GM10248 (cell line): ENCODE measurements at regions not wholly inside any gene's neighbourhood (a gene's known extent, or its start where the extent isn't known, plus 50 kb on each side); places are given as distances from the start of the nearest gene placed in this dataset.

Source experiments
- CTCF ChIA-PET: fragments of 300-600 bp; sonication (Branson Sonifier 250); formaldehyde crosslinking; extraction: SDS; loops from one replicate; lab custom pipeline; 2021; ENCODE audit warnings: antibody characterized with exemption; lab: Yijun Ruan, JAX
- POLR2A ChIA-PET: fragments of 350-650 bp; sonication (Branson Sonifier 250); formaldehyde crosslinking; extraction: SDS; loops from one replicate; lab custom pipeline; 2020; ENCODE audit warnings: antibody characterized with exemption; lab: Yijun Ruan, JAX
- DNase-seq: peaks from one replicate; pipeline ENCODE4 v3.0.0; 2012; ENCODE audit errors: extremely low spot score
- TF ChIP-seq, protein P1 (sequence below): IDR thresholded peaks from 2 replicates; pipeline ENCODE4 v1.5.1; 2012; ENCODE audit warnings: mild to moderate bottlenecking, low read depth; ENCODE audit errors: extremely low read depth, missing control alignments, control extremely low read depth

DNA sequence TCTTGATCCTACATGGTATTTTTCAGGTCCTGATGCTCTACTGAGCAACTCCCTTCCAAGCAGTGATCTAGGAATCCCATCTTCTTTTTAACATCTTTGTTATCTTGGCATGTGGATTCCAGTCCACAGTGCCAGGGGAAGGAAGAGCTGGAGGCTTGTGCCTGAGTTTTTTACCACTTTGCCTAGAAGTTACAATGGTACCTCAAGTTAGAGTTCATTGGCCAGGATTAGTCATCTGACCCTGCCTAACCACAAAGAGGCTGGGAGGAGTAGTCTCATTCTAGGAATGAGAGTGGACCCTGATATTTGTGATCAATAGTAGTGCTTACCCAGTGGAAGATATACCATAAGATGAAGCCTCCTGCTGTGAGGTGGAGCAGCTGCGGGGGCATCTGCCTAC is 109.3 kb downstream of the ADCYAP1 start:
- TF ChIP-seq, protein P1, sequence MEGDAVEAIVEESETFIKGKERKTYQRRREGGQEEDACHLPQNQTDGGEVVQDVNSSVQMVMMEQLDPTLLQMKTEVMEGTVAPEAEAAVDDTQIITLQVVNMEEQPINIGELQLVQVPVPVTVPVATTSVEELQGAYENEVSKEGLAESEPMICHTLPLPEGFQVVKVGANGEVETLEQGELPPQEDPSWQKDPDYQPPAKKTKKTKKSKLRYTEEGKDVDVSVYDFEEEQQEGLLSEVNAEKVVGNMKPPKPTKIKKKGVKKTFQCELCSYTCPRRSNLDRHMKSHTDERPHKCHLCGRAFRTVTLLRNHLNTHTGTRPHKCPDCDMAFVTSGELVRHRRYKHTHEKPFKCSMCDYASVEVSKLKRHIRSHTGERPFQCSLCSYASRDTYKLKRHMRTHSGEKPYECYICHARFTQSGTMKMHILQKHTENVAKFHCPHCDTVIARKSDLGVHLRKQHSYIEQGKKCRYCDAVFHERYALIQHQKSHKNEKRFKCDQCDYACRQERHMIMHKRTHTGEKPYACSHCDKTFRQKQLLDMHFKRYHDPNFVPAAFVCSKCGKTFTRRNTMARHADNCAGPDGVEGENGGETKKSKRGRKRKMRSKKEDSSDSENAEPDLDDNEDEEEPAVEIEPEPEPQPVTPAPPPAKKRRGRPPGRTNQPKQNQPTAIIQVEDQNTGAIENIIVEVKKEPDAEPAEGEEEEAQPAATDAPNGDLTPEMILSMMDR: no peak
- ChIA-PET POLR2A (no interaction called here), CTCF (interaction anchor here (0.8 to 1.4 kb wide), 2 partner anchors 11 to 13 kb away, joined by 3 read pairs; no protein-coding TSS in a partner anchor)
- DNase-seq: no peak

DNA sequence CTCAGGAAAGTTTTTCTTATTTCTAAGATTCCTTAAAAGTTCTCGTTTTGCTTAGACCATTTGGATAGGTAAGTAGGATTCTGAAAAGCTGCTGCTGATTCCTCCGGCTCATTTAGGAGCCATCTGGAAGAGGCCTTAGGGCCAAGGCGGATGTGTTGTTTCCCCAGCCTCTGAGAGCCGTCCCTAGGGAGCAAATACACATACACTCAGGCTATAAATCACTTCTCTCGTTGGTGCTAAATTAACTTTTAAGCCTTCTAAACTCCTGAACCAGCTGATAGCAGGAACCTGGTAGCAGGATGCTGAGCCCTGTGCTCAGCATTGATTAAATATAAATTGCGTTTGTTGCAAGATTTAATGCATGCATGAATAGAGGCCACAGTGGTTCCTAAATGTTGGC is 109.8 kb downstream of the ADCYAP1 start:
- ChIA-PET POLR2A (no interaction called here), CTCF (interaction anchor here (1.4 kb wide), 1 partner anchor 10 kb away, joined by 3 read pairs; no protein-coding TSS in a partner anchor)
- TF ChIP-seq, protein P1: no peak
- DNase-seq: no peak

DNA sequence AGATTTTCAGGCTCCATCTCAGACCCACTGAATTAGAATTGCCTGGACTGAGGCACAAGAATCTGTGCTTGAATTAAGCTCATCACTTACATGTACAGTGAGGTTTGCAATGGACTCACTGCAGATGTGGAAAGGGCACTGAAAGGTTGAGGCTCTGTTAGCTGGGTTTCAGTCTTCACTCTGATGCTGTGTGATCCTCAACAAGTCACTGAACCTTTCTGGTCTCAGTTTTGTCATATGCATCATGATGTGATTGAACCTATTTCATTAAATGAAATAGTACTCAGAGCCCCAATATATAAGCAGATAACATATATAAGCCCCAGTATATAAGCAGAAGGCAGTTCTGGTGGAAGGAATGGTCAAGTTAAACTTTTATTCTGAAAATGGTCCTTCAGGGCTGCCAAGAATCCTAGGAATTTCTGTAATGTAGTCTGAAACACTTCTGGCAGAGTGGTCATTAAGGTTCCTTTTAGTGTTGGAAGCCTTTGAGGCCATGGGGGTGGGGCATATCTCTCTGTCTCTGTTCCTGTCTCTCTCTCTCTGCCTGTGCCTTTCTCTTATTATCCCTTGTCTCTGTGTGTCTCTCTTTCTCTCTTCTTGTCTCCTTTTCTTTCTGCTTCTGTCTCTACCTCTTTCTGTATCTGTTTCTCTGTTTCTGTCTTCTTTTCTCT is 110.4 kb downstream of the ADCYAP1 start:
- POLR2A ChIA-PET: no interaction called here
- TF ChIP-seq, protein P1: no peak
- CTCF ChIA-PET: interaction anchor here (1.4 kb wide), 1 partner anchor 10 kb away, joined by 3 read pairs; no protein-coding TSS in a partner anchor
- DNase-seq: no peak

DNA sequence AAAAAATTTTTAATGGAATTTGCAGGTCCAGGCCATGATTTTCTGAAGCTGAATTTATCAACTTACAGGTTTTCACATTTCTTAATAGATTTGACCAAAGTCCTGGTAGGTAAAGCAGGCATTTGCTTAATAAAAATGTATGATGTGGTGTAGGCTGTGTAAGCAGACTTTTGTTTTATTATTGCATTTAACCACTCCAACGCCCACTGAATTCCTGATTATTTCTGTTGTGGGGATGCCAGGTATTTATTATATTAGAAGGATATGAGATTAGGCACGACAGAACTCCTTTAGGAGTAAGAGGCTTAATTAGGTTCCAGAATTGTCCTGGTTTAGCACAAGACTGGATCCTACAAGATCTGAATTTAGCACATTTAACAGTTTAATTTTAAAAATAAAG is 111.1 kb downstream of the ADCYAP1 start:
- CTCF ChIA-PET: no interaction called here
- TF ChIP-seq, protein P1: no peak
- no peak for DNase-seq
- POLR2A ChIA-PET: no interaction called here

DNA sequence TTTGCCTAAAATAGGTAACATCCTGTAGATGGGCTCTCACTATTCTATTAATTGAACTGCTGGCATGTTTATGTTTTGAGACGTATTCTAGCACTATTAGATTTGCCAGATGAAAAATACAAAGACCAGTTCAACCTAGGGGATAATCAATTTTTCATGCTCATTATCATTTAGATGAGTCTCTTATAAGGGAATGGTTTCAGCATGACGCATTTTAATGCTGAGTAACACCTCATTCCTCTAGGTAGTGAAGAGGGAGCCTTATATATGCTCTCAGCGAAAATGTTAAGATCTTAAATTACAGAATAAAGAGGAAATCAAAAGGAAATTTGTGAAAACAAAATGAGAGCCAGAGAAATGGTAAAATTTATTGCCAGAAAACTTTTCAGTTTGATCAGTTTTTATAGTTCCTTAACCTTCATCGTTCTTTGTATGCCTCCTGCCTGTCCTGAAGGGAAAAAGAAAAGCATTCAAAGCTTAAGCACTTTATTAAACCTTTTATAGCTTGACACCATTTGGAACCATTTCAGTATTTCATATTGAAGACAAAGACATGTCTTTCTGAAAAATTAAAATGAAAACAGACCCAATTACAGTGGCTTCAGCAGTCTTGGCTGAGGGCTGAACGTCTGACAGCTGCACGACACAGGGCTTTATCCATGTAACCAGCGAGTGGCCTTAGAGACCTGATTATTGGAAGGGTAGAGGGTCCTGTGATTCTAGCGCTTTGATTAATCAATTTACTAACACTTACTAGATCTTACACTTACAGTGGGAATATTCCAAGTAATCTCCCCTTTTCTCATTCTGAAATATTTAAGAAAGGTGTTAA is 112.8 kb downstream of the ADCYAP1 start:
- CTCF ChIA-PET: interaction anchor here (1.4 kb wide), 1 partner anchor 9 kb away, joined by 6 read pairs; no protein-coding TSS in a partner anchor
- DNase-seq: no peak
- POLR2A ChIA-PET: no interaction called here
- TF ChIP-seq, protein P1: no peak

DNA sequence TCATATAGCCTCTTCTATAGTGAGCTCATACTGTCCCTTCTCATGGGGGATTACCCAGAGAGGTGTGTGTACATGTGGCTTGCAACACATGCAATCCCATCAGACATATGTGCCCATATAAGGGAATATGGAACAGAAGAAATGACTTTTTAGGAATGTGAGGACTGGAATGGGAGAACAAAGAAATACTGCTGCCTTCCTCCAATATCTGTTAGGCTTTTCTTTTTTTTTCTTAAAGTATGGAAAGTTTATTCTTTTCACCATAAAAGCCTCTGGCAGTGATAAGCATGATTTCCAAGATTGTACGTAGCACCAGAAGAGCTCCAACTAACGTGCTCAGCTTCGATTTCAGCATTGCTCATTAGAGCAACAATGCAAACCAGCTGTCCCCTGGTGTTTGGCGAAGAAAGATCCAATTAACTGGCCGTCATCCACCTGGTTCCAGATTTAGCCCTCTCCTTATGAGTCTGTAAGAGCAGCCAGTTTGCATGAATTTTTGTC is 113.6 kb downstream of the ADCYAP1 start:
- no peak for DNase-seq
- TF ChIP-seq, protein P1: no peak
- CTCF ChIA-PET: interaction anchor here (1.4 kb wide), 1 partner anchor 10 kb away, joined by 6 read pairs; no protein-coding TSS in a partner anchor
- POLR2A ChIA-PET: no interaction called here
